ENCODE measurements at regions not wholly inside any gene's neighbourhood (a gene's known extent, or its start where the extent isn't known, plus 50 kb on each side); places are given as distances from the start of the nearest gene placed in this dataset.

- DNase-seq, result no peak
Measured at GRCh38 chr4:8709729-8710360, 117.3 kb downstream of the CPZ start.

GRCh38 chr4:8709050-8709728 lies 116.6 kb downstream of the CPZ start:
- no peak for DNase-seq

GRCh38 chr4:8708401-8709021 lies 115.9 kb downstream of the CPZ start:
- no peak for DNase-seq

GRCh38 chr4:8707045-8707781 lies 114.6 kb downstream of the CPZ start:
- no peak for DNase-seq

GRCh38 chr4:8706216-8707044 lies 113.9 kb downstream of the CPZ start:
- DNase-seq, result no peak

- DNase-seq, result no peak
Measured at GRCh38 chr4:8705161-8706145, 112.9 kb downstream of the CPZ start.

- no peak for DNase-seq
Measured at GRCh38 chr4:8704632-8705031, 112.1 kb downstream of the CPZ start.

GRCh38 chr4:8703857-8704495 lies 111.4 kb downstream of the CPZ start:
- DNase-seq, result no peak

GRCh38 chr4:8703401-8703696 lies 110.8 kb downstream of the CPZ start:
- DNase-seq, result no peak

- DNase-seq, result no peak
Measured at GRCh38 chr4:8702516-8703400, 110.2 kb downstream of the CPZ start.

- DNase-seq, result no peak
Measured at GRCh38 chr4:8702020-8702495, 109.5 kb downstream of the CPZ start.

GRCh38 chr4:8701126-8702019 lies 108.8 kb downstream of the CPZ start:
- DNase-seq, result no peak

GRCh38 chr4:8700531-8700930 lies 108.0 kb downstream of the CPZ start:
- DNase-seq, result no peak

GRCh38 chr4:8699479-8700145 lies 107.0 kb downstream of the CPZ start:
- no peak for DNase-seq

GRCh38 chr4:8699063-8699385 lies 106.5 kb downstream of the CPZ start:
- no peak for DNase-seq

- DNase-seq, result no peak
Measured at GRCh38 chr4:8698341-8699062, 105.9 kb downstream of the CPZ start.

GRCh38 chr4:8697826-8698225 lies 105.3 kb downstream of the CPZ start:
- no peak for DNase-seq

Data from SHP77 (cell line).